Calu3 (cell line): ENCODE measurements at regions not wholly inside any gene's neighbourhood (a gene's known extent, or its start where the extent isn't known, plus 50 kb on each side); places are given as distances from the start of the nearest gene placed in this dataset.

Experiments
- BruUV-seq: library from RNA; stranded (reverse); fragments of 400-500 nt; replicated peaks from 2 replicates; lab custom pipeline; 2021; lab: Mats Ljungman, UMichigan
- CTCF ChIA-PET: fragments of 300-600 bp; sonication (Branson Sonifier 250); formaldehyde crosslinking; loops from one replicate; lab custom pipeline; 2022; ENCODE audit warnings: antibody characterized with exemption; lab: Charles Lee
- DNase-seq: peaks from one replicate; pipeline ENCODE4 v3.0.0; 2022
- H3K27ac Mint-ChIP-seq: one replicate; pipeline ENCODE4 v1.8.0; 2022; ENCODE audit warnings: mixed read lengths; ENCODE audit not compliant: unreplicated experiment
- H3K27me3 Mint-ChIP-seq: one replicate; pipeline ENCODE4 v1.8.0; 2022; ENCODE audit warnings: mixed read lengths; ENCODE audit not compliant: unreplicated experiment
- H3K36me3 Mint-ChIP-seq: one replicate; pipeline ENCODE4 v1.8.0; 2022; ENCODE audit warnings: mild to moderate bottlenecking, moderate library complexity, mixed read lengths; ENCODE audit not compliant: insufficient read depth, unreplicated experiment
- H3K4me1 Mint-ChIP-seq: one replicate; pipeline ENCODE4 v1.8.0; 2022; ENCODE audit warnings: mild to moderate bottlenecking, low read depth, mixed read lengths; ENCODE audit not compliant: unreplicated experiment
- H3K4me3 Mint-ChIP-seq: one replicate; pipeline ENCODE4 v1.8.0; 2022; ENCODE audit warnings: mild to moderate bottlenecking, low read depth, moderate library complexity, mixed read lengths; ENCODE audit not compliant: unreplicated experiment
- H3K9me3 Mint-ChIP-seq: one replicate; pipeline ENCODE4 v1.8.0; 2022; ENCODE audit warnings: low read depth, mixed read lengths; ENCODE audit not compliant: unreplicated experiment
- intact Hi-C: fragments of 100-400 bp; cut with micrococcal nuclease; formaldehyde crosslinking; loops from one replicate; pipeline ENCODE4 v1.10.0; 2022; ENCODE audit not compliant: unreplicated experiment
- TF ChIP-seq, protein P1 (sequence below): fragments of 200-600 bp; IDR thresholded peaks from one replicate; pipeline ENCODE4 v1.8.0; 2022; ENCODE audit warnings: antibody characterized with exemption; ENCODE audit not compliant: unreplicated experiment

DNA sequence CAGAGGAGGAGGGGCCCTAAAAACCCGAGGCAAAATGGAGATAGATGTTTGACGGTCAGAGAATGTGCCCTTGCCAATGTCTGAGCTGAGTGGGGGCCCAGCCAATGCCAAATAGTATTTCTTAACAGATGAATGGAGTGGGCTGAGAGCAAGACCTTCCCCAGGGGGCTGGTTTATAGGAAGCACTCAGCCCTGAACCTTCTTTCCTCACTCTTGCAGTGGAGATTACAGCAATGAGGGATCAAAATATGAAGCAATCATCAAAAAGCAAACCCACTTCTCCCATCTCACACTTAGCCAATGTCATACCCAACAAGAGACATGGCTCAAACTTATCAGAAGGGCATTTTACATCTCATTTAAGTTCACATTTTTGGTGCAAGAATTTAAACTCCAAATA lies 350.3 kb downstream of the GADD45G start:
- Mint-ChIP-seq H3K27me3 (peaks cover 62% of the 10 kb centered on the region), H3K9me3 (no peaks in the 10 kb centered on the region), H3K36me3 (no peaks in the 10 kb centered on the region), H3K4me3 (no peak overlapping the region), H3K27ac (no peak overlapping the region), H3K4me1 (no peaks in the 10 kb centered on the region)
- intact Hi-C loops, result no loop called here
- DNase-seq, result no peak
- no TSS peak for BruUV-seq
- CTCF ChIA-PET, result no interaction called here
- TF ChIP-seq, protein P1, sequence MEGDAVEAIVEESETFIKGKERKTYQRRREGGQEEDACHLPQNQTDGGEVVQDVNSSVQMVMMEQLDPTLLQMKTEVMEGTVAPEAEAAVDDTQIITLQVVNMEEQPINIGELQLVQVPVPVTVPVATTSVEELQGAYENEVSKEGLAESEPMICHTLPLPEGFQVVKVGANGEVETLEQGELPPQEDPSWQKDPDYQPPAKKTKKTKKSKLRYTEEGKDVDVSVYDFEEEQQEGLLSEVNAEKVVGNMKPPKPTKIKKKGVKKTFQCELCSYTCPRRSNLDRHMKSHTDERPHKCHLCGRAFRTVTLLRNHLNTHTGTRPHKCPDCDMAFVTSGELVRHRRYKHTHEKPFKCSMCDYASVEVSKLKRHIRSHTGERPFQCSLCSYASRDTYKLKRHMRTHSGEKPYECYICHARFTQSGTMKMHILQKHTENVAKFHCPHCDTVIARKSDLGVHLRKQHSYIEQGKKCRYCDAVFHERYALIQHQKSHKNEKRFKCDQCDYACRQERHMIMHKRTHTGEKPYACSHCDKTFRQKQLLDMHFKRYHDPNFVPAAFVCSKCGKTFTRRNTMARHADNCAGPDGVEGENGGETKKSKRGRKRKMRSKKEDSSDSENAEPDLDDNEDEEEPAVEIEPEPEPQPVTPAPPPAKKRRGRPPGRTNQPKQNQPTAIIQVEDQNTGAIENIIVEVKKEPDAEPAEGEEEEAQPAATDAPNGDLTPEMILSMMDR, result no peak

DNA sequence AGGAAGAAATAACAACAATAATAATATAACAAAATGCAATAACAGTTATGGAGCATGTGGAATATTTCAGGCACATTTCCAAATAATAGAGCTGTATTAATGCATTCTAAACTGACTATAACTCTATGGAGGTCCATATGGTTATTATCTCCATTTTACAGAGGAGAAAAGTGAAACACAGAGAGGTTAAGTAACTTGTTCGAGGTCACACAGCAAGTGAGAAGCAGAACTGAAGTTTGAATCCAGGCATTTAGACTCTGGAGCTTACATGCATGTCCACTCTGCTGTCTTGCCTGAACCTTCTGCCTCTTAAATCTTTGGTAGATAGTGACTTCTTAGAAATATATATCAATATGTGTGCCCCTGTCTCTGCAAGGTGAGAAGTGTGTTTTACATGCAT lies 350.8 kb downstream of the GADD45G start:
- intact Hi-C loops, result no loop called here
- CTCF ChIA-PET, result no interaction called here
- Mint-ChIP-seq H3K27ac (no peak overlapping the region), H3K27me3 (peaks cover 57% of the 10 kb centered on the region), H3K9me3 (no peaks in the 10 kb centered on the region), H3K36me3 (no peaks in the 10 kb centered on the region), H3K4me1 (no peaks in the 10 kb centered on the region), H3K4me3 (no peak overlapping the region)
- DNase-seq, result no peak
- BruUV-seq, result no TSS peak
- TF ChIP-seq, protein P1, result no peak

DNA sequence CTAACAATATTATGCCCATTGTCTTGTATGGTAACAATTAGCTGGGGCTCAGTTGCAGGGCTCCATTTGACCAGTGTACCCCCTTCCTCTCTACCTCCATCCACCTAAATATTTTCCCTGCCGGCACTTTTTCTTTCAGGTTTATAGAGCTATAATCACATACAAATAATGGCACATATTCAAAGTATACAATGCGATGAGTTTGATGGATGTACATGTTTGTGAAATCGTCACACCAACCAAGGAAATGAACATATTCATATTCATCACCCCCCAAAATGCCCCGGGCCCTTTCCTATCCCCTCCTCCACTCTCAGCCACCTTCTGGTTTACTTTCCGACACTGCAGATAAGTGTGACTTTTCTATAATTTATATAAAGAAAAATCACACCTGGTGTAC lies 351.5 kb downstream of the GADD45G start:
- H3K4me1 Mint-ChIP-seq, result no peaks in the 10 kb centered on the region
- CTCF ChIA-PET, result no interaction called here
- TF ChIP-seq, protein P1, result no peak
- H3K27ac Mint-ChIP-seq, result no peak overlapping the region
- no TSS peak for BruUV-seq
- H3K9me3 Mint-ChIP-seq, result no peaks in the 10 kb centered on the region
- no peak overlapping the region for H3K4me3 Mint-ChIP-seq
- peaks cover 50% of the 10 kb centered on the region for H3K27me3 Mint-ChIP-seq
- DNase-seq, result no peak
- intact Hi-C loops, result no loop called here
- H3K36me3 Mint-ChIP-seq, result no peaks in the 10 kb centered on the region

DNA sequence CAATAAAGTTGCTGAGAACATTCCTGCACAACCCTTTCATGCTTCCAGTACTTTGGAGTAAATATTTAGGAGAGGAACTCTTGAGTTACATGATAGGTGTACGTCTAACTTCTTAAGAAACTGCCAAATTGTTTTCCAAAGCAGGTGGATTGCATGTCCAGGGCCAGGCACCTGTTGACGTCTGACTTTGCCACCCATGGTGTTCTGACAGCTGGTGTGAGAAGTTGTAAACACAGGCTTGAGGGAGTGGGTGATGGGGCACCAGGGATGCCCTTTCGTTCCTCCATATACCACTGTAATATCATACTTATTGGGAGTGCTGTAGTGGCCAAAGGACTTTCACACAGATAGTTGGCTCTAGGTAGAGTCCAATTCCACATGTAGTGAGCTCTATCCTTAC lies 352.1 kb downstream of the GADD45G start:
- H3K4me1 Mint-ChIP-seq, result no peaks in the 10 kb centered on the region
- no peaks in the 10 kb centered on the region for H3K36me3 Mint-ChIP-seq
- DNase-seq, result no peak
- no peak overlapping the region for H3K27ac Mint-ChIP-seq
- H3K4me3 Mint-ChIP-seq, result no peak overlapping the region
- TF ChIP-seq, protein P1, result no peak
- CTCF ChIA-PET, result no interaction called here
- no peaks in the 10 kb centered on the region for H3K9me3 Mint-ChIP-seq
- BruUV-seq, result no TSS peak
- intact Hi-C loops, result no loop called here
- peaks cover 45% of the 10 kb centered on the region for H3K27me3 Mint-ChIP-seq
